Thoracic aorta (tissue), 2 donors: ENCODE measurements at regions not wholly inside any gene's neighbourhood (a gene's known extent, or its start where the extent isn't known, plus 50 kb on each side); places are given as distances from the start of the nearest gene placed in this dataset.

Experiments used
- ATAC-seq: fragments of 150-250 bp; one replicate; pipeline ENCODE4 v1.8.0; 2017; ENCODE audit warnings: low read depth; ENCODE audit not compliant: insufficient number of reproducible peaks, low FRiP score
- DNase-seq: peaks from one replicate; pipeline ENCODE4 v3.0.0-alpha.2; 2020; ENCODE audit warnings: low spot score
- H3K27ac ChIP-seq, 2 donors: fragments of 200-600 bp; sonication (generic); 1 replicate in 1 of 2; 2 replicates in 1 of 2; pipeline ENCODE4 v1.5.1; 2016; ENCODE audit warnings: mild to moderate bottlenecking in 2 of 2, moderate library complexity in 2 of 2
- H3K27me3 ChIP-seq: fragments of 200-600 bp; sonication (generic); replicated peaks from 2 replicates; pipeline ENCODE4 v1.6.0; 2016; ENCODE audit warnings: mild to moderate bottlenecking; ENCODE audit not compliant: insufficient read depth
- H3K36me3 ChIP-seq: fragments of 200-600 bp; sonication (generic); one replicate; pipeline ENCODE4 v1.5.1; 2016
- H3K4me1 ChIP-seq, 2 donors: fragments of 200-600 bp; sonication (generic); 1 replicate in 1 of 2; 2 replicates in 1 of 2; pipeline versions ENCODE4 v1.5.1 to v1.6.0; 2016; ENCODE audit warnings: low read depth in 2 of 2, mild to moderate bottlenecking in 1 of 2; ENCODE audit not compliant: control insufficient read depth in 1 of 2
- H3K4me3 ChIP-seq: fragments of 200-600 bp; sonication (generic); 2 replicates; pipeline ENCODE4 v1.5.1; 2016; ENCODE audit warnings: mild to moderate bottlenecking
- H3K9me3 ChIP-seq: fragments of 200-600 bp; sonication (generic); 2 replicates; pipeline ENCODE4 v1.5.1; 2016
- CTCF ChIP-seq: fragments of 200-600 bp; sonication (generic); IDR thresholded peaks from one replicate; pipeline ENCODE4 v1.5.1; 2019; ENCODE audit warnings: antibody characterized with exemption

- no peak for TF ChIP-seq CTCF
- Histone ChIP-seq H3K4me1 (peaks cover 0 to 11% of the 10 kb centered on the region in 2 donors), H3K9me3 (peaks cover 5% of the 10 kb centered on the region), H3K27me3 (no peaks in the 10 kb centered on the region), H3K27ac (no peak overlapping the region), H3K4me3 (no peak overlapping the region), H3K36me3 (no peaks in the 10 kb centered on the region)
- DNase-seq (no peak), ATAC-seq (no peak)
Observed at GRCh38 chr11:116563028-116563711, 209.6 kb downstream of the BUD13 start.

GRCh38 chr11:116560589-116560988, 212.2 kb downstream of the BUD13 start:
- H3K4me1 ChIP-seq = peaks cover 0 to 11% of the 10 kb centered on the region in 2 donors
- H3K9me3 ChIP-seq = peaks cover under 1% of the 10 kb centered on the region
- no peak for TF ChIP-seq CTCF
- H3K27me3 ChIP-seq = no peaks in the 10 kb centered on the region
- no peak overlapping the region for H3K4me3 ChIP-seq
- H3K27ac ChIP-seq = no peak overlapping the region
- H3K36me3 ChIP-seq = no peaks in the 10 kb centered on the region
- no peak for ATAC-seq
- no peak for DNase-seq

GRCh38 chr11:116558504-116559211, 214.1 kb downstream of the BUD13 start:
- H3K36me3 ChIP-seq = no peaks in the 10 kb centered on the region
- H3K9me3 ChIP-seq = no peaks in the 10 kb centered on the region
- DNase-seq (no peak), ATAC-seq (no peak)
- H3K27me3 ChIP-seq = no peaks in the 10 kb centered on the region
- H3K27ac ChIP-seq = no peak overlapping the region
- H3K4me1 ChIP-seq = peaks cover 0 to 9% of the 10 kb centered on the region in 2 donors
- TF ChIP-seq CTCF = no peak
- H3K4me3 ChIP-seq = no peak overlapping the region

- TF ChIP-seq CTCF = no peak
- H3K36me3 ChIP-seq = no peaks in the 10 kb centered on the region
- no peaks in the 10 kb centered on the region for H3K4me1 ChIP-seq
- no peaks in the 10 kb centered on the region for H3K9me3 ChIP-seq
- H3K27me3 ChIP-seq = no peaks in the 10 kb centered on the region
- ATAC-seq (no peak), DNase-seq (no peak)
- H3K4me3 ChIP-seq = no peak overlapping the region
- H3K27ac ChIP-seq = no peak overlapping the region
Observed at GRCh38 chr11:116557282-116557681, 215.5 kb downstream of the BUD13 start.

GRCh38 chr11:116556483-116556882, 216.3 kb downstream of the BUD13 start:
- no peak overlapping the region for H3K27ac ChIP-seq
- no peak for TF ChIP-seq CTCF
- H3K36me3 ChIP-seq = no peaks in the 10 kb centered on the region
- no peak overlapping the region for H3K4me3 ChIP-seq
- H3K9me3 ChIP-seq = no peaks in the 10 kb centered on the region
- no peaks in the 10 kb centered on the region for H3K4me1 ChIP-seq
- H3K27me3 ChIP-seq = no peaks in the 10 kb centered on the region
- DNase-seq (no peak), ATAC-seq (no peak)
